Prostate gland (tissue), 2 donors: ENCODE measurements at regions not wholly inside any gene's neighbourhood (a gene's known extent, or its start where the extent isn't known, plus 50 kb on each side); places are given as distances from the start of the nearest gene placed in this dataset.

Experiments
- CTCF ChIP-seq, 4 experiments: fragments of 200-600 bp in 2 of 4; fragments of 450-650 bp in 2 of 4; sonication (generic) in 2 of 4; IDR thresholded peaks; 1 replicate in 3 of 4; 2 replicates in 1 of 4; pipeline ENCODE4 v1.5.1; 2016 to 2019; ENCODE audit warnings: antibody characterized with exemption in 4 of 4, mild to moderate bottlenecking in 2 of 4, moderate library complexity in 2 of 4
- POLR2A ChIP-seq: fragments of 450-650 bp; IDR thresholded peaks from one replicate; pipeline ENCODE4 v1.6.1; 2016; ENCODE audit warnings: antibody characterized with exemption, mild to moderate bottlenecking
- POLR2AphosphoS5 ChIP-seq: sonication (generic); formaldehyde crosslinking; IDR thresholded peaks from one replicate; pipeline ENCODE4 v1.6.1; 2017; ENCODE audit warnings: antibody characterized with exemption

- TF ChIP-seq CTCF (IDR thresholded peaks at IDR 0.05) (no peak), POLR2A (no peak), POLR2AphosphoS5 (no peak)
Measured at GRCh38 chr6:122077603-122078002, 321.8 kb upstream of the HSF2 start.
